Small intestine (tissue), 7 donors: ENCODE measurements at regions not wholly inside any gene's neighbourhood (a gene's known extent, or its start where the extent isn't known, plus 50 kb on each side); places are given as distances from the start of the nearest gene placed in this dataset.

Experiments used
- DNase-seq, 2 donors: peaks; one replicate each; pipeline versions ENCODE4 v3.0.0 to v3.0.0-alpha.2; 2013
- FAIRE-seq: peaks from 2 replicates; lab custom pipeline; 2012; peaks lifted over from hg19 to GRCh38; lab: Jason Lieb, UNC
- H3K27ac ChIP-seq, 3 donors: one replicate each; pipeline ENCODE4 v1.5.1; 2013; ENCODE audit warnings: low read length in 2 of 3, mild to moderate bottlenecking in 2 of 3, control low read depth in 1 of 3, inconsistent platforms in 1 of 3, low read depth in 1 of 3, moderate library complexity in 1 of 3
- H3K27me3 ChIP-seq, 3 donors: one replicate each; pipeline ENCODE4 v1.6.1; 2013; ENCODE audit warnings: low read length in 3 of 3, inconsistent platforms in 1 of 3; ENCODE audit not compliant: control insufficient read depth in 3 of 3, insufficient read depth in 3 of 3
- H3K36me3 ChIP-seq, 3 donors: one replicate each; pipeline ENCODE4 v1.6.1; 2013; ENCODE audit warnings: low read length in 3 of 3, inconsistent platforms in 1 of 3, low read depth in 1 of 3, mild to moderate bottlenecking in 1 of 3, moderate library complexity in 1 of 3; ENCODE audit not compliant: control insufficient read depth in 3 of 3, insufficient read depth in 2 of 3
- H3K4me1 ChIP-seq, 3 donors: one replicate each; pipeline ENCODE4 v1.6.1; 2013; ENCODE audit warnings: low read length in 2 of 3, inconsistent platforms in 1 of 3, low read depth in 1 of 3, mild to moderate bottlenecking in 1 of 3, moderate library complexity in 1 of 3; ENCODE audit not compliant: control insufficient read depth in 3 of 3, insufficient read depth in 2 of 3
- H3K4me3 ChIP-seq, 3 donors: one replicate each; pipeline ENCODE4 v1.5.1; 2013; ENCODE audit warnings: low read length in 3 of 3, control low read depth in 1 of 3, inconsistent platforms in 1 of 3, low read depth in 1 of 3, mild to moderate bottlenecking in 1 of 3, moderate library complexity in 1 of 3
- H3K9me3 ChIP-seq, 2 donors: one replicate each; pipeline ENCODE4 v1.6.1; 2013; ENCODE audit warnings: low read depth in 1 of 2, low read length in 1 of 2; ENCODE audit not compliant: control insufficient read depth in 2 of 2, insufficient read depth in 1 of 2
- WGBS, 3 donors: extraction: QIAGEN DNeasy Blood & Tissue Kit; methylation state at CpG; one replicate each; pipeline ENCODE4 v1.1.7; 2013; 5-methylcytosine and 5-hydroxymethylcytosine counted together
- donor health status: healthy with polysubstance abuse.
- donor health status: control.
- donor health status: control.
- donor health status: Bipolar disorder and iron deficiency.
- donor health status: healthy.

- Histone ChIP-seq H3K27ac (no peak overlapping the region), H3K9me3 (peaks cover 0 to 2% of the 10 kb centered on the region in 2 donors), H3K27me3 (peaks cover 0 to 7% (median 3%) of the 10 kb centered on the region in 3 donors), H3K4me1 (no peaks in the 10 kb centered on the region), H3K36me3 (no peaks in the 10 kb centered on the region), H3K4me3 (no peak overlapping the region)
- DNase-seq (no peak), FAIRE-seq (no peak)
- 74 to 76% (median 74%) methylated on average over 22 of the region's 22 CpGs for WGBS, 3 donors
These were observed 120.7 kb upstream of the MVB12B start for GRCh38 chr9:126205845-126206498.

- H3K4me1 ChIP-seq, result no peaks in the 10 kb centered on the region
- H3K36me3 ChIP-seq, result no peaks in the 10 kb centered on the region
- FAIRE-seq (no peak), DNase-seq (no peak)
- peaks cover 0 to 7% (median 3%) of the 10 kb centered on the region in 3 donors for H3K27me3 ChIP-seq
- peaks cover 0 to 2% of the 10 kb centered on the region in 2 donors for H3K9me3 ChIP-seq
- WGBS, 3 donors, result 48 to 63% (median 57%) methylated on average over 5 of the region's 5 CpGs
- H3K27ac ChIP-seq, result no peak overlapping the region
- no peak overlapping the region for H3K4me3 ChIP-seq
These were observed 119.4 kb upstream of the MVB12B start for GRCh38 chr9:126207256-126207655.

- FAIRE-seq, result no peak
- Histone ChIP-seq H3K27ac (no peak overlapping the region), H3K4me3 (no peak overlapping the region), H3K9me3 (peaks cover 0 to 5% of the 10 kb centered on the region in 2 donors), H3K4me1 (no peaks in the 10 kb centered on the region), H3K27me3 (peaks cover 0 to 7% (median 3%) of the 10 kb centered on the region in 3 donors), H3K36me3 (no peaks in the 10 kb centered on the region)
- WGBS, 3 donors, result 51 to 78% (median 62%) methylated on average over 3 of the region's 3 CpGs
- no peak for DNase-seq
These were observed 118.3 kb upstream of the MVB12B start for GRCh38 chr9:126208216-126208758.

GRCh38 chr9:126211441-126212074, 115.1 kb upstream of the MVB12B start:
- peaks cover 0 to 15% of the 10 kb centered on the region in 2 donors for H3K9me3 ChIP-seq
- WGBS, 3 donors, result 71 to 85% (median 73%) methylated on average over 3 of the region's 3 CpGs
- H3K27ac ChIP-seq, result no peak overlapping the region
- DNase-seq (no peak), FAIRE-seq (no peak)
- no peak overlapping the region for H3K4me3 ChIP-seq
- peaks cover 0 to 6% (median 3%) of the 10 kb centered on the region in 3 donors for H3K27me3 ChIP-seq
- no peaks in the 10 kb centered on the region for H3K36me3 ChIP-seq
- no peaks in the 10 kb centered on the region for H3K4me1 ChIP-seq

GRCh38 chr9:126215486-126215885, 111.1 kb upstream of the MVB12B start:
- WGBS, 3 donors, result 72 to 80% (median 77%) methylated on average over 4 of the region's 4 CpGs
- FAIRE-seq (no peak), DNase-seq (no peak)
- peaks cover 0 to 12% of the 10 kb centered on the region in 2 donors for H3K9me3 ChIP-seq
- peaks cover 0 to 8% (median 0%) of the 10 kb centered on the region in 3 donors for H3K27me3 ChIP-seq
- no peaks in the 10 kb centered on the region for H3K36me3 ChIP-seq
- no peak overlapping the region for H3K4me3 ChIP-seq
- no peak overlapping the region for H3K27ac ChIP-seq
- H3K4me1 ChIP-seq, result no peaks in the 10 kb centered on the region

GRCh38 chr9:126216826-126217225, 109.8 kb upstream of the MVB12B start:
- 62 to 74% (median 73%) methylated on average over 4 of the region's 4 CpGs for WGBS, 3 donors
- no peaks in the 10 kb centered on the region for H3K4me1 ChIP-seq
- FAIRE-seq (no peak), DNase-seq (no peak)
- peaks cover 0 to 10% (median 0%) of the 10 kb centered on the region in 3 donors for H3K27me3 ChIP-seq
- no peak overlapping the region for H3K27ac ChIP-seq
- no peak overlapping the region for H3K4me3 ChIP-seq
- peaks cover 0 to 12% of the 10 kb centered on the region in 2 donors for H3K9me3 ChIP-seq
- H3K36me3 ChIP-seq, result no peaks in the 10 kb centered on the region

GRCh38 chr9:126217250-126217653, 109.4 kb upstream of the MVB12B start:
- FAIRE-seq (no peak), DNase-seq (no peak)
- H3K9me3 ChIP-seq, result peaks cover 0 to 12% of the 10 kb centered on the region in 2 donors
- no peak overlapping the region for H3K4me3 ChIP-seq
- H3K27me3 ChIP-seq, result peaks cover 0 to 14% (median 2%) of the 10 kb centered on the region in 3 donors
- H3K36me3 ChIP-seq, result no peaks in the 10 kb centered on the region
- no peak overlapping the region for H3K27ac ChIP-seq
- WGBS, 3 donors, result 60 to 67% (median 61%) methylated on average over 5 of the region's 5 CpGs
- H3K4me1 ChIP-seq, result peaks cover 0 to 1% (median 0%) of the 10 kb centered on the region in 3 donors

- WGBS, 3 donors, result 66 to 74% (median 69%) methylated on average over 7 of the region's 7 CpGs
- no peak overlapping the region for H3K4me3 ChIP-seq
- H3K27ac ChIP-seq, result no peak overlapping the region
- H3K36me3 ChIP-seq, result no peaks in the 10 kb centered on the region
- H3K9me3 ChIP-seq, result peaks cover 0 to 12% of the 10 kb centered on the region in 2 donors
- DNase-seq, result no peak
- H3K4me1 ChIP-seq, result peaks cover 0 to 4% (median 0%) of the 10 kb centered on the region in 3 donors
- FAIRE-seq, result no peak
- H3K27me3 ChIP-seq, result peaks cover 0 to 20% (median 5%) of the 10 kb centered on the region in 3 donors
These were observed 108.8 kb upstream of the MVB12B start for GRCh38 chr9:126217797-126218196.
